Erythroblast (primary cell): ENCODE measurements at regions not wholly inside any gene's neighbourhood (a gene's known extent, or its start where the extent isn't known, plus 50 kb on each side); places are given as distances from the start of the nearest gene placed in this dataset.

Source experiments
- GATA1 ChIP-seq: IDR thresholded peaks from 2 replicates; pipeline ENCODE4 v1.6.1; 2011; ENCODE audit warnings: low read depth, mild to moderate bottlenecking, control low read depth, low read length, moderate library complexity
- POLR2A ChIP-seq: IDR thresholded peaks from 2 replicates; pipeline ENCODE4 v1.6.1; 2011; ENCODE audit warnings: mild to moderate bottlenecking, low read length

DNA sequence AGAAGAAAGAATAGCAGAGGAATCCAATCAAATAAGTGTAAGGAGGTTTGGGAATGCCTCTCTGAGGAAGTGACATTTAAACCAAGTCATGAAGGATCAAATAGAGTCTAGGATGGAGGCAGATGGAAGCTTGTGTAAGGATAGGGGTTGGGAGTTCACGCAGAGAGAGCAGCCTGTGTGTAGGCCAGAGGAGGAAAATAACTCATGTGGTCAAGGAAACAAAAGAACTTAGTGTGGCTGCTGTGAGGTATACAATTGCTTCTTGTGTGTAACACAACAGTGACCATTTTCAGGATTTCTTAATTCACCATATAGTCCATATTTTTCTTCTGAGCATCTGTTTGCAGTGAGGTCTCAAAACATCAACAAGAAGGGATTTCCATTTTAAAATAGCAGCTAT is 77.6 kb upstream of the PACRGL start:
- TF ChIP-seq POLR2A = no peak
- no peak for TF ChIP-seq GATA1
